ENCODE measurements at regions not wholly inside any gene's neighbourhood (a gene's known extent, or its start where the extent isn't known, plus 50 kb on each side); places are given as distances from the start of the nearest gene placed in this dataset.

DNA sequence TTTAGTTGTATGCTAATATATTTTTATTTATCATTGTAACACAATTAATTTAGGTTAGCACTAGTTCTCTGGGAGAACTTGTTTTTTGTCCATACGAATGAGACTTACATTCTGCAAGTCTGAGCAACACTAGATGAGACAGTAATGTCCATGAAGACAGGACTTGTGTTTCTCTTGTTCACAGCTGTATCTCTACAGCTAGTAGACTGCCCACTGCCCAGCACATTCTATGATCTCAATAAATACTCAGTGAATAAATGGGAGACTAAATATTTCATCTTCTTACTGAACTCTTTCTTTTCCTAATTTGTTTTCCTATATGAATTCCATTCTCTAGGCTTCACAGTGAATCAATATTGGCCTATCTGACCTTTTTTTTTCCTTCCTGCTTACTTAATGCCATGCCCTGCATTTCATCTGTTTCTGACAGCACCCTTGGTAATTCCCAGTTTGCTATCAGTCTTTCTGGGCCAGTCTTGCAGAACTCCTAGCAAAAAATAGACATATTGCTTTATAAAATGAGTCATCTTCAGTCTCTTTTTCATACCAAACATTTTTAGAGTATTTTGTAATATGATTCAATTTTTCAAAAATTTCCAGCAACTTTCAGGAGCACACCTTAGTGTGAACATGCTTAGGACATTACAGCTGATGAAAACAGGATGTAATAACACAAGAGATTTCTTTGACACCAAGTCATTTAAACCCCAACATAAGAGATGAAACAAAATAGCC is 185.5 kb upstream of the ATP2B1 start:
- Histone ChIP-seq H3K9me3 (no peaks in the 10 kb centered on the region), H3K4me3 (no peak overlapping the region), H3K27me3 (no peaks in the 10 kb centered on the region), H3K4me1 (no peaks in the 10 kb centered on the region), H3K36me3 (no peaks in the 10 kb centered on the region), H3K27ac (no peak overlapping the region)
- intact Hi-C loops (cut with DNase I; ENCODE audit: low total_unique reads), result no loop called here
- in situ Hi-C loops (cut with MboI; ENCODE audit: low pct_ligation_motif_present in 1 of 4, low pct_unique_long_range_greater_than_20kb in 1 of 4, low sequenced_read_pairs in 3 of 4), result no loop called here
- TF ChIP-seq, protein P1, sequence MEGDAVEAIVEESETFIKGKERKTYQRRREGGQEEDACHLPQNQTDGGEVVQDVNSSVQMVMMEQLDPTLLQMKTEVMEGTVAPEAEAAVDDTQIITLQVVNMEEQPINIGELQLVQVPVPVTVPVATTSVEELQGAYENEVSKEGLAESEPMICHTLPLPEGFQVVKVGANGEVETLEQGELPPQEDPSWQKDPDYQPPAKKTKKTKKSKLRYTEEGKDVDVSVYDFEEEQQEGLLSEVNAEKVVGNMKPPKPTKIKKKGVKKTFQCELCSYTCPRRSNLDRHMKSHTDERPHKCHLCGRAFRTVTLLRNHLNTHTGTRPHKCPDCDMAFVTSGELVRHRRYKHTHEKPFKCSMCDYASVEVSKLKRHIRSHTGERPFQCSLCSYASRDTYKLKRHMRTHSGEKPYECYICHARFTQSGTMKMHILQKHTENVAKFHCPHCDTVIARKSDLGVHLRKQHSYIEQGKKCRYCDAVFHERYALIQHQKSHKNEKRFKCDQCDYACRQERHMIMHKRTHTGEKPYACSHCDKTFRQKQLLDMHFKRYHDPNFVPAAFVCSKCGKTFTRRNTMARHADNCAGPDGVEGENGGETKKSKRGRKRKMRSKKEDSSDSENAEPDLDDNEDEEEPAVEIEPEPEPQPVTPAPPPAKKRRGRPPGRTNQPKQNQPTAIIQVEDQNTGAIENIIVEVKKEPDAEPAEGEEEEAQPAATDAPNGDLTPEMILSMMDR (IDR thresholded peaks at IDR 0.05), result no peak
- no peak for DNase-seq
- WGBS, 2 donors (ENCODE audit: low coverage in 1 of 2), result 88 to 97% methylated on average over 1 of the region's 1 CpG

DNA sequence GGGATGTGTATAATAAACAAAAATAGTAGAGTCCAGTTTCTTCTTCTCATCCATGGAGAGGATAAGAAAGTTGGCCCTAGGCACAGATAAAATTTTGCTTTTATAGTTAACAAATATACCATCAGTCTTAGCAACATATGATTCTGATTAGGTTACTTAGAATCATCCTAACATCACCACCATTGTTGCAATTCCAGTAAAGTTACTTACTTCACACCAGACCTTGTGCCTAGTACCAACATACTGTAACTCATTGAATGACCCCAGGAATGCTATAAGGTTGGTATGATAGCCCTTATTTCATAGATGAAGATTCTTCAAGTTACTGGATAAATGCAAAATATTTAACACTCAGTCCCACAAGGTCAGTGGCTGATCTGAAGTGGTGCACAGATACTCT is 183.8 kb upstream of the ATP2B1 start:
- in situ Hi-C loops (cut with MboI; ENCODE audit: low pct_ligation_motif_present in 1 of 4, low pct_unique_long_range_greater_than_20kb in 1 of 4, low sequenced_read_pairs in 3 of 4) (no loop called here), intact Hi-C loops (cut with DNase I; ENCODE audit: low total_unique reads) (no loop called here)
- DNase-seq, result no peak
- H3K4me1 ChIP-seq, result no peaks in the 10 kb centered on the region
- H3K27me3 ChIP-seq, result no peaks in the 10 kb centered on the region
- no peaks in the 10 kb centered on the region for H3K9me3 ChIP-seq
- H3K36me3 ChIP-seq, result no peaks in the 10 kb centered on the region
- H3K4me3 ChIP-seq, result no peak overlapping the region
- H3K27ac ChIP-seq, result no peak overlapping the region
- TF ChIP-seq EP300 (IDR thresholded peaks at IDR 0.05; ENCODE audit: low read depth) (no peak), POLR2A (IDR thresholded peaks at IDR 0.05) (no peak), POLR2AphosphoS5 (IDR thresholded peaks at IDR 0.05) (no peak)
- TF ChIP-seq, protein P1 (IDR thresholded peaks at IDR 0.05), result no peak

DNA sequence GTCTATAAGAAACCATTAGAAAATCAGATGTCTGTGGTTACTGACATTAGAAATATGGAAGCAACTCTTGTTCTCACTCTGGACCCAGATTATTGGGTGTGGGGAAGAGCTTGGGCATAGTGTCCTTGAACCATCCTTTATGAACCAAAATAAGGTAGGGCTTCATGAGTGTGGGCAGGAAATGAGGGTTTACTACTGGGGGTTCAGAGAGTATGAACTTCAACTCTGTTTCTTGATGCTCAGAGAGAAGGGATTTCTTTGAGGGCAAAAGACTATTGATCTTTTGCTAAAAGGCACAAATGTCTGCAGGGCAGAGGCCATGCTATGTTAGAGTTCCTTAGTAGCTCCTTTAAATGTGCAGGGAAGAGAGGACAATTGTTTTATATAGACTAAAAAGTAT is 183.3 kb upstream of the ATP2B1 start:
- intact Hi-C loops (cut with DNase I; ENCODE audit: low total_unique reads), result no loop called here
- in situ Hi-C loops (cut with MboI; ENCODE audit: low pct_ligation_motif_present in 1 of 4, low pct_unique_long_range_greater_than_20kb in 1 of 4, low sequenced_read_pairs in 3 of 4), result no loop called here

DNA sequence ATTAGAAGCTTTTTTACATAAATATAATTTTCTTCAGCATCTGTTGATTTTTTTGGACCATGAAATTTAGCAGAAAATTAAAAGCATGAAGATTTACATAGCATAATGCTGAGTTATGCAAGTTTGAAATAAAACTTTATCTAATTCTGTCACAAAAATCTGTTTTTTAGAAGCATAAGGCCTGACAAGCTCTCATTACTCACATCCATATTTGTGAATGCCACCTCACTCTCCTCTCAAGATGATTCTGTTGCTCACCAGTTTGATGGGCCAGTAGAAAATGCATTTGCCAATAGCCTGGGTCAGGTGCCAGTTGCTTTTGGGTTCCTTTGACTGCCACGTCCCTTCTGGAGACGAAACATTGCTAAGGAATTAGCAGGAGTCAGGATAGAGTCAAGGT is 181.5 kb upstream of the ATP2B1 start:
- Histone ChIP-seq H3K4me1 (no peaks in the 10 kb centered on the region), H3K27ac (no peak overlapping the region), H3K36me3 (no peaks in the 10 kb centered on the region), H3K9me3 (no peaks in the 10 kb centered on the region), H3K4me3 (no peak overlapping the region), H3K27me3 (no peaks in the 10 kb centered on the region)
- TF ChIP-seq EP300 (IDR thresholded peaks at IDR 0.05; ENCODE audit: low read depth) (no peak), POLR2A (IDR thresholded peaks at IDR 0.05) (no peak), POLR2AphosphoS5 (IDR thresholded peaks at IDR 0.05) (no peak)
- TF ChIP-seq, protein P1 (IDR thresholded peaks at IDR 0.05), result no peak
- in situ Hi-C loops (cut with MboI; ENCODE audit: low pct_ligation_motif_present in 1 of 4, low pct_unique_long_range_greater_than_20kb in 1 of 4, low sequenced_read_pairs in 3 of 4), result no loop called here
- DNase-seq, result no peak
- intact Hi-C loops (cut with DNase I; ENCODE audit: low total_unique reads), result no loop called here
- 98 to 100% methylated on average over 2 of the region's 2 CpGs for WGBS, 2 donors (ENCODE audit: low coverage in 1 of 2)

More for the DNA sequence above, 183.3 kb upstream of the ATP2B1 start:
- TF ChIP-seq POLR2AphosphoS5 (IDR thresholded peaks at IDR 0.05) (no peak), POLR2A (IDR thresholded peaks at IDR 0.05) (no peak), EP300 (IDR thresholded peaks at IDR 0.05; ENCODE audit: low read depth) (no peak)
- TF ChIP-seq, protein P1 (IDR thresholded peaks at IDR 0.05), result no peak
- Histone ChIP-seq H3K36me3 (no peaks in the 10 kb centered on the region), H3K27me3 (no peaks in the 10 kb centered on the region), H3K27ac (no peak overlapping the region), H3K4me3 (no peak overlapping the region), H3K4me1 (no peaks in the 10 kb centered on the region), H3K9me3 (no peaks in the 10 kb centered on the region)
- no peak for DNase-seq

All from transverse colon (tissue), 4 donors.